ENCODE measurements at regions not wholly inside any gene's neighbourhood (a gene's known extent, or its start where the extent isn't known, plus 50 kb on each side); places are given as distances from the start of the nearest gene placed in this dataset.

GRCh38 chr16:79264237-79265109, 336.1 kb downstream of the MAF start:
- Histone ChIP-seq H3K36me3 (ENCODE audit: control insufficient read depth in 1 of 2, insufficient read depth in 2 of 2, low read length in 1 of 2) (no peaks in the 10 kb centered on the region), H3K27ac (ENCODE audit: low read depth in 1 of 2, low read length in 2 of 2) (no peak overlapping the region), H3K4me3 (ENCODE audit: low read length in 2 of 2) (no peak overlapping the region), H3K4me1 (ENCODE audit: control insufficient read depth in 1 of 2, insufficient read depth in 2 of 2, low read length in 2 of 2) (no peaks in the 10 kb centered on the region), H3K9me3 (ENCODE audit: control insufficient read depth, low read length) (no peaks in the 10 kb centered on the region), H3K27me3 (ENCODE audit: control insufficient read depth in 1 of 2, insufficient read depth in 2 of 2, low read length in 1 of 2) (no peaks in the 10 kb centered on the region)
- intact Hi-C loops (cut with DNase I): no loop called here
- no peak for DNase-seq
- WGBS, 2 donors: 89 to 90% methylated on average over 6 of the region's 6 CpGs
- no peak for ATAC-seq (ENCODE audit: low FRiP score)

GRCh38 chr16:79263425-79263824, 337.1 kb downstream of the MAF start:
- H3K27me3 ChIP-seq (ENCODE audit: control insufficient read depth in 1 of 2, insufficient read depth in 2 of 2, low read length in 1 of 2): no peaks in the 10 kb centered on the region
- no peak overlapping the region for H3K4me3 ChIP-seq (ENCODE audit: low read length in 2 of 2)
- WGBS, 2 donors: 91 to 94% methylated on average over 3 of the region's 3 CpGs
- ATAC-seq (ENCODE audit: low FRiP score) (no peak), DNase-seq (no peak)
- H3K9me3 ChIP-seq (ENCODE audit: control insufficient read depth, low read length): no peaks in the 10 kb centered on the region
- no peaks in the 10 kb centered on the region for H3K36me3 ChIP-seq (ENCODE audit: control insufficient read depth in 1 of 2, insufficient read depth in 2 of 2, low read length in 1 of 2)
- H3K27ac ChIP-seq (ENCODE audit: low read depth in 1 of 2, low read length in 2 of 2): no peak overlapping the region
- H3K4me1 ChIP-seq (ENCODE audit: control insufficient read depth in 1 of 2, insufficient read depth in 2 of 2, low read length in 2 of 2): no peaks in the 10 kb centered on the region
- intact Hi-C loops (cut with DNase I): no loop called here

Data from aorta (tissue), 5 donors.